Glomerular endothelial cell (primary cell): ENCODE measurements at regions not wholly inside any gene's neighbourhood (a gene's known extent, or its start where the extent isn't known, plus 50 kb on each side); places are given as distances from the start of the nearest gene placed in this dataset.

Source experiments
- DNase-seq: peaks from one replicate; pipeline ENCODE4 v3.0.0-alpha.2; 2011; ENCODE audit warnings: low read depth, low spot score; ENCODE audit errors: extremely low read depth

DNA sequence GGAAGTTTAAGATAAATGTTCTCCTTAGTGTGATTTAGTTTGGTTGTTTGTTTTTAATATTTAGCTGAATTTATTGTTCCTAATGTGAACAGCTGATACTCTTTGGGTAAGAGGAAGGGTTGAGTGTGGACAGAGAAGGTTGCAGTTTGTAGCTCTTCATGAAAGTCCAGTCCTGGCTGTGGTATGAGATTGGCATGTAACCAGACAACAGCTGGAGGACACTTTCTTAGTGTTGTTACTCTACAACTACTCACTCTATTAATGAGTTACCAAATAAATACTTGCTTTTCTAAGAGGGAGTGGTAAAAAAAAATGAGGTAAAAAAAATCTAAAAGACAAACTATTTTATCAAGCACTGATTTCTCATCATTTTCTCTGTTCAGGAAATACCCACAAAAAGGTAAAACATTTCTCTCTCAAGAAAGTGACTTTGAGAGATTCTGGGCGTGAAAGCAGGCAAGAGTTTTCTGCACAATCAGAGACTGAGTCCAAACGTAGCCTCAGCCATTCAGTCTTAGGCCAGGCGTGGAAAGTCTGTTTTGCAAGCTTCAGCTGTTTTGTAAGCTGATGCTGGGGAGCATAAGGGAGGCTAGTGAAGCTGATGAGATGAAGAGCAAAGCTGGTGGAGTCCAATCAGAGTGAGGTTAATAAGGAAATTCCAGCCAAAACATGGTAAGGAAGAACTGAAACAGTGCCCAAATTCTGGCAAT is 138.5 kb upstream of the ARPP21 start:
- DNase-seq, result no peak

DNA sequence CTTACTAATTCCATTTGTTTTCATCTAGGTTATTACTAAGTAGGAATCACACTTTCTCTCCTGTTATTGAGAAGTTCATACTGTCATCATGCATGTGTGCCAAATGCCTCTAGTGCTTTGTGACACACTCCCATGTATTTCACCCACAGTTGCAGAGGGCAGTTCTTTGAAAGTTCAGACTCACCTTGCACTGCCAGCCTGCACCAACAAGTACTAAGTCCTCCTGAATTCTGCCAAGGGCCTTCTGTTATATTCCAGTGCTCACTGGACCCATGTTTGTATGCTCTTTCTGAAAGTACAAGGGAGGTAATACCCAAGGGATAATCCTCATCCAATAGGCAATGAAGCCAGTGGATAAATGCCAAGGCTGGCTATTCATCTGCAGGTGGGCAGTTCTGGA is 136.6 kb upstream of the ARPP21 start:
- DNase-seq, result no peak

- DNase-seq, result no peak
These were observed 134.1 kb upstream of the ARPP21 start for GRCh38 chr3:35505181-35505580.

DNA sequence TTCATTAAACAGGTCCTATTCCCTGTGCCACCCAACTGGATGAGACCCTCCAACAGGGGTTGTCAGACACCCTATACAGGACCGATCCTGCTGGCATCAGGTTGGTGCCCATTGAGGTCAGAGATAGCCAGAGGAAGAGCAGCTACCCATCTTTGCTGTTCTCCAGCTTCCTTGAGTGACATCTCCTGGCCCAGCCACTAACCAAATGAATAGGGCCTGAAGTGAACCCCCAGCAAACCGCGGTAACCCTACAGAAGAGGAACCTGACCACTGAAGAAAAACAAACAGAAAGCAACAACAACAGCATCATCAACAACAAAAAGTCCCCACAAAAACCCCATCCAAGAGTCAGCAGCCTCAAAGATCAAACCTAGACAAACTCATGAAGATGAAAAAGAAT is 133.6 kb upstream of the ARPP21 start:
- no peak for DNase-seq

GRCh38 chr3:35519936-35520335 is 119.4 kb upstream of the ARPP21 start:
- DNase-seq, result no peak

GRCh38 chr3:35521196-35521595 is 118.1 kb upstream of the ARPP21 start:
- no peak for DNase-seq

DNA sequence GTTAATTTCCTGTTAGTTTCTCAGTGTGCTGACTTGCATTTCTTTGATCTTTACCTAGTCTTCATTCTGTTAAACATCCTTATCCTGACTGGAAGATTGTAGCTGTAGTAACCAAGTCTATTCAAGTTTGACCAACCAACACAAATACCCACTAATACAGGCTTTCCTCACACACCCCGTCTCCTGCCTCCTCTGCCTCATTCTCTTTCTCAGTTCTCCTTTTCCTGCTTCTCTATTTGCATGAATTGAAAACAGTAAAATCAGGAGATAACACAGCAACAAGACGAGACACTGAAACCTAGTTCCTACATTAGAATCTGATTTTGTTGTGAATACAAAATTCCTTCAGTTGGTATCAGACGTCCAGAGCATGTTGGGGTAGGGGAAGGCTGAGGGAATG is 116.9 kb upstream of the ARPP21 start:
- no peak for DNase-seq

- no peak for DNase-seq
These were observed 116.3 kb upstream of the ARPP21 start for GRCh38 chr3:35523074-35523473.

GRCh38 chr3:35523838-35524237 is 115.5 kb upstream of the ARPP21 start:
- DNase-seq, result no peak

- DNase-seq, result no peak
These were observed 114.5 kb upstream of the ARPP21 start for GRCh38 chr3:35524856-35525255.

DNA sequence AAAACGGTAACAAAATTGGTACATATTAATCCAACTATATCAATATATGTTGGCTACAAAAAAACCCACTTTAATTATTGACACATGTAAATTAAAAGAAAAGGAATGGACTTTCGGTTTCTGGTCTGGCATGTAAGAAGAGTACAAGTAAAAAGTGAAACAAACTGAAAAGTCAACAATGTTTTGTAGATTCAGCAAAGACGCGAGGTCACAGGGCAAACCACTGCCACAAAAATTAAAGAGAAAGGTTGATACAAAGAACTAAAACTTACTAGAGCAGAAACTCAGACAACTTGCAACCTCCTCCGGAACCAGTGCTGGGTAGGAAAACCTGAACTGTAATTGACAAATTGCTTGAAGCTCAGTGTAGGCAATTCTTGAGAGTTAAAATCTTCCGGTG is 110.6 kb upstream of the ARPP21 start:
- DNase-seq, result no peak

DNA sequence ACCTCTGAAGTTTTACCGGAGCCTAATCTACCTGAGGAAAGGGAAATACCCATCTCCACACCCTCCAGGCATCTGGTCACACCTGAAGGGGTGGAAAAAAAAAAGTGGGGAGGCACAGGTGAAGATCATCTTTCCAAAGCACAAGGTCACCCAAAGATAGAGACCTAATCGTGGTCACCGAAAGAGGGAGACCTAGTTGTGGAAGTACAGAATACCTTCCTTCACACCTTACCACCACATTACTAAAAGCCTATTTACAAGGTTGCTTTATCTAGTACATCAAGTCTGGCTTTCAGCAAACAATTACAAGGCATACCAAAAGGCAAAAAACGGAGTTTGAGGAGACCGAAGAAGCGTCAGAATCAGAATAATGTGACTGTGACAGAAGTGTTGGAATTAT is 110.0 kb upstream of the ARPP21 start:
- no peak for DNase-seq

DNA sequence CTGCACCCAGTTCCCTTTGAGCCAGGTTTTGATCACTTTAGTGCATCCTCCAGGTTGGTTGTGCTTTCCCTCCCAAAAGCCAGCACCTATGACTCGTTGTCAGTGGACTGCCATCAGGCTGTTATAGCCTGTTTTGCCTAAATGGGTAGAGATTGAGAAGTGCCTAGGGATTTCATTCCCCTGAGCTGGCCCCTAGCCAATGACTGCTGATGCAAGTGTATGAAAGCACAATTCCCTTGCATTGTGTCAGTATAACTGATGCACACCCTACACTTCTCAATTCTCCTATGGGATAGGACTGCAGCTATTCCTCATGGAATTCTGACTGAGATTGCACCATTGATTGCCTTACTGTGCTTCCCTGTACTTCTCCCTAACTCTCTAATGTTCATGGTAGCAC is 102.1 kb upstream of the ARPP21 start:
- DNase-seq, result no peak

DNA sequence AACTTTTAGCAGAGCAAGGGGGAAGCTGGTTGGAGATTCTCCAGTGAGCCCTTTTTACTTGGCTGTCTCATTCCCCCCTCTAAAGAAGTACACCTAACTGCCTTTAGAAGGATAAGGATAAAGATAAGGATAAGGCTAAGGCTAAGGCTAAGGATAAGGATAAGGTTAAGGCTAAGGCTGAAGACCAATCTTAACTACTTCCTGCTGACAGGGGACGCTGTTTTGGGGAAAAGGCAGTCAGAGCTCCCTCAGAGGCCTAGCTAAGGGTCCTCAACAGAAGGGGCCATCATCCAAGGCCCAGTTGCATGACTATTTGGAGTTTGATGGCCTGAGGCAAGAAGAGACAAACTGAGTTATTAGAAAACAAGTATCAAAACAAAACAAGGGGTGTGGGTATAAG is 94.3 kb upstream of the ARPP21 start:
- DNase-seq, result no peak

DNA sequence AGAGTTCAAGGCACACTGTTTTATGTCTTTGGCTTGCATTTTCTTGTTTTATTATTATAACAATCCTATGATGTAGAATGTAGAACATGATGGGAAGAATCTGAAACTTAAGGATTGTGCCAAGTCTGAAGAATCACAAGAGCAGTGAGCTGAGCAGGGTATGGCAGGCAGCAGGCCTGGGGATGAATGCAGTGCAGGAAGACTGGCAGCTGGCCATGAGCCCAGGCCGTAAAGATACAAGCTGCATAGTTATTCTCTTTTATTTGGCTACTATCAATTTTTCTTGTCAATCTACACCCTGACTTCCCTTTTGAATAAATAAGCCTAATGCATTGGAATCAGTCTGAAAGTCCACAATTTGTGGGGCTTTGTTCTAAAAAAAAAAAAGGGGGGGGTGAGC is 89.6 kb upstream of the ARPP21 start:
- DNase-seq, result no peak

DNA sequence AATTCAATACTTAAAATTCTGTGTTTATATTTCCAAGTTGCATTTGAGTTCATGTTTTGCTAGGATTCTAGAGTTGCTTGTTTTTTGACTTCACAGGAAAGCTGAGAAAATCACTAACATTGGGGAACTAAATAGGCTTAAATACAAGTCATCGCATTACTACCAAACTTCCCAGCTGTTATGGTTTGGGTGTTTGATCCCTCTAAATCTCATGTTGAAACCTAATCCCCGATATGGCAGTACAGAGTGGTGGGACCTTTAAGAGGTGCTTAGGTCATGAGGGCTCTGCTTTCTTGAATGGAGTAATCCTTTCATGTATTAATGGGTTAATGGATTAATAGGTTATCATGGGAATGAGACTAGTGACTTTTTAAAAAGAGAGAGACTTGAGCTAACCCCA is 77.2 kb upstream of the ARPP21 start:
- DNase-seq, result no peak

- DNase-seq, result no peak
These were observed 74.3 kb upstream of the ARPP21 start for GRCh38 chr3:35565048-35565447.
